T-helper 9 cell (primary cell): ENCODE measurements at regions not wholly inside any gene's neighbourhood (a gene's known extent, or its start where the extent isn't known, plus 50 kb on each side); places are given as distances from the start of the nearest gene placed in this dataset.

ENCODE experiments used
- DNase-seq: peaks from one replicate; pipeline ENCODE4 v3.0.0-alpha.2; 2020

- DNase-seq, result no peak
Measured at GRCh38 chr12:41743835-41744234, 400.8 kb downstream of the GXYLT1 start.

GRCh38 chr12:41739066-41739465, 405.6 kb downstream of the GXYLT1 start:
- DNase-seq, result no peak

DNA sequence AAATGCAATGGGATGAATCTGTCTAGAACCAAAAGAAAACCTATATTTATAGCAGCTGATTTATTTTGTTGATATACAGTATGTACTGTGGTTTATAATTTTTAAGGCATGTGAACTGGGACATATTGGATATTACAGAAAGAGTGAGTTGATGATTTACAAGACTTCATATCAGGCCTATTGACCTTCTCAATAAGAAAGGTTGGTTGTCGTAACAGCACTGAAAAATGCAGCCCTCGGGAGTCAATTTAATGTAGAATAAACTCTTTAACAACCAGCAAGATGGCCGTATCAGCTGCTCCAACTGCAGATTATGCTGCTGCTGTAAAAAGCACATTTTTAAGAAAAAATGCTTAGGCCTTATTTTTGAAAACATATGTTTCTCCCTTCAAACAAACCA, 407.3 kb downstream of the GXYLT1 start:
- DNase-seq, result no peak

- DNase-seq, result no peak
Measured at GRCh38 chr12:41736436-41736835, 408.2 kb downstream of the GXYLT1 start.

GRCh38 chr12:41731691-41732090, 413.0 kb downstream of the GXYLT1 start:
- no peak for DNase-seq

DNA sequence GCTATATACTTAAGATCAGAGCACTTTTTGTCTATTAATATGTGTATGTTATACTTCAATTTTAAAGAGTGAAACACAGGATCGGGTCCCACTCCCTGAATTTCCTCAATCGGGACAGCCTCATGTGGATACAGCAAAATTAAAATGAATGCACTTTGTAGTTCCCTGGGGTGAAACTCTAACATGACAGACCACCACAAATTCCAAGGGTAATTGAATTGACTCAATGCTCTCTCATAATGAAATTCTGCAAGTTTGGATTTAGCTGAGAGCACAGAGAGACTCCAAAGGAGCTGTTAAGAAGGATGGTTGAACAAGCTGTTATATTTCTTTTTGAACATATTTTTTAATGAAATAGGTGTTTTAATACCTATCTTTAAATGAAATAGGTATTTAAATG, 413.6 kb downstream of the GXYLT1 start:
- no peak for DNase-seq

GRCh38 chr12:41724216-41724615, 420.5 kb downstream of the GXYLT1 start:
- no peak for DNase-seq

- no peak for DNase-seq
Measured at GRCh38 chr12:41719214-41719613, 425.5 kb downstream of the GXYLT1 start.

DNA sequence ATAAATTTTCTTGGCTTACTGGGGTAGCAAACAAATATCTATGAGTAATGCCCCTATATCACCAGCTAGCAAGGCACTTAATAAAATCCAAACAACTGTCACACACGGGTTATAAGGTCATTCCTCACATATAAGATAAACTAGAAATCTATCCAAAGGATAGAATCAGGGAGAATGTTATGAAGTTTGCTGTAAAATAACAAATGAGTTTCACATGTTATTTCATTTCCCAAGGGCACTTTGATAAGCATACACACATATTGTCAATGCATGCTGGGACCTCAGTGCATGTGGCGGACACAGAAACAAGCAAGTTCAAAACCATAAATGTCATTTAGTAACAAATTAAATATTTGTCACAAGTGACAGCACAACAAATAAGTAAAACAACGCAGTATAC, 429.4 kb downstream of the GXYLT1 start:
- DNase-seq, result no peak

DNA sequence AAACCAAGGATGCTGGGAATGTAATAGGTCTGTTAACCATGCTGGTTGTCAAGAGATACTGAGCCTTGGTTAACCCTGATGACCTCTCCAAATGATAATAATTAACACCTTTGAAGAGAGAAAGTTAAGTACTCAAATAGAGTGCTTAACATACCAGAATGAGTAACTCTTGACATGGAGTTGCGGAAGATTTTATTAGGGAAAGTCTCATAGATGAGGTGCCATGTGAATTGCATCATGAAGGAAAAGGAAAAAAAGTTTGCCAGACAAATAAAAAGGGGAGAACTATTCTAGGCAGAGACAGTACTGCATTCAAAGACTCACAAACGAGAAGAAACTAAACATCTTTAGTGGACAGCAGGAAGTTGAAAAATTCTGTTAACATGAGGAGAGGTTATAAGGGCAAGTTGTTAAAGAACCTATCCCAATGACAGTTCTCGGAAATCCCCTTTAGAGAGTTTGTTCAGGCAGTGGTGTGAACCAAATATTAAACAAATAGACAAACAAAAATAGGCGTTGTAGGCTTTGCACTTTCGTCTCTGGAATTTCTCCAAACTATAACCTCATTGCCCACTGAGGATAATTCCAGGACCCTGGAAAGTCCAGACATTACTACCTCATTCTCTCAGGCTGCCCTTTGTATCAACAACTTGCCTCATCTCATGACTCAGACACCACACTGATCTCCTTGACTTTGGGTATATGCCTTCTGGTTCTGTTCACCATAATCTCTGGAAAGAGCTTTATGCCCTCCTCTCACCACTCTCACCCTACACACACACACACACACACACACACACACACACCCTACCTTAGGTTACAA, 435.0 kb downstream of the GXYLT1 start:
- DNase-seq, result no peak

GRCh38 chr12:41709012-41709411, 435.7 kb downstream of the GXYLT1 start:
- no peak for DNase-seq

- no peak for DNase-seq
Measured at GRCh38 chr12:41706376-41706775, 438.3 kb downstream of the GXYLT1 start.

GRCh38 chr12:41701943-41702601, 442.6 kb downstream of the GXYLT1 start:
- DNase-seq, result no peak

DNA sequence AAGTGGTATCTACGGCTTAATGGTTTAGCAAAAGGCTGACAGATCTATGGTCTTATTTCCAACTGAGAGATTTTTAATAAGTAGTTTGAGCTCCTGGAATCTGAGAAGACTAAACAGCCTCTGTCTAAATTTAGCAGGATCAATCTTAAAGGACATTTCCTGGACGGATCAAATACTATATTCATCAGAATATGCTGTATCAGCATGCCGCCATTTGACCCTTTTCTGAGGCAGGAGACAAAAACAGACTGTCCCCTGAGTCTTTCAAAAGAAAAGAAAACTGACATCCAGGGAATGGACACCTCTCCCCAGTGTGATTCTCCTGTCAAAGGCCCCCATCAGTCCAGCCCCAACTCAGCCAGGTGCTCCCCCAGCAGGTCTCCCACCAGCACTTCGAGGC, 443.7 kb downstream of the GXYLT1 start:
- DNase-seq, result no peak

DNA sequence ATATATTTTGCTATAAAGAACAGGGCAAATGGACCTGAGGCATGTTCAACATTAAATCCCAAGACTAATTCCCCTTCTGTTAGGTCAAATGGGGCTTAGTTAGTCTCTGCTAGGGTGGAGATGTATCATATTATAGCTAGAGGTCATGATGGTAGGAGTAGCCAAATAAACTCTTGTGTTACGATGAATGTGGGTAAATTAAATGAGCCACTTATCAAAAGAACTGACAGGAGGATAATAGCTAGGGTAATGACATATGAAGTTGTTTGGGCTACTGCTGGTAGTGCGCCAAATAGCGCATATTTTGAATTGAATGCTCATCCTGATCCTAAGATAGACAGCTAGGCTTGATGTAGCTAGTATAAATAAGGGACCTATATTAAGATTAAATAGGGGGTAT, 445.0 kb downstream of the GXYLT1 start:
- DNase-seq, result no peak

DNA sequence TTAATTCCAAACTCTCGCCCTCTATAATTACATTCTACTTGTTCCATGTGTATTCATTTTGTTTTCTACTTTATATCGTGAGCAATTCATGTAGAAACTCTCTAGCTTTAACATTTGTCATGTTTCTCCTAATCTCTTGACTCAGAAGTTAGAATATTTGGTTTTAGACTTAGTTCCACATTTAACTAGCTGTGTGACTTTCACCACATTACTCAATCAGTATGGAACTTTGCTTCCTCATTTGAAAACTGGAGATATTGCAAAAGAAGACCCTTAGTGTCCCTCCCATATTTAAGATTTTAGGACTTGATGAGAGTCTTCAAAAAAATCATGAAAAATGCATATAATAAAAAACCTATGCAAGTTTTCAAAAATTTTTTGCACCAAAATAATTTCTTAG, 447.5 kb downstream of the GXYLT1 start:
- no peak for DNase-seq

DNA sequence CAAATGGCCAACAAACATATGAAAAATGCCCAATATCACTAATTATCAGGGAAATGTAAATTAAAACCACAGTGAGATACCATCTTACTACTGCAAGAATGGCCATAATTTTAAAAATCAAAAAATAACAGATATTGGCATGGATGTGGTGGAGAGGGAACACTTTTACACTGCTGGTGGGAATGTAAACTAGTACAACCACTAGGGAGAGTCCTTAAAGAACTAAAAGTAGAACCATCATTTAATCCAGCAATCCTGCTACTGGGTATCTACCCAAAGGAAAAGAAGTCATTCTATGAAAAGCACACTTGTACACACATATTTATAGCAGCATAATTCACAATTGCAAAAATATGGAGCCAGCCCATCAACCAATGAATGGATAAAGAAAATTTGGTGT, 459.7 kb downstream of the GXYLT1 start:
- no peak for DNase-seq

- no peak for DNase-seq
Measured at GRCh38 chr12:41683513-41684240, 461.0 kb downstream of the GXYLT1 start.

DNA sequence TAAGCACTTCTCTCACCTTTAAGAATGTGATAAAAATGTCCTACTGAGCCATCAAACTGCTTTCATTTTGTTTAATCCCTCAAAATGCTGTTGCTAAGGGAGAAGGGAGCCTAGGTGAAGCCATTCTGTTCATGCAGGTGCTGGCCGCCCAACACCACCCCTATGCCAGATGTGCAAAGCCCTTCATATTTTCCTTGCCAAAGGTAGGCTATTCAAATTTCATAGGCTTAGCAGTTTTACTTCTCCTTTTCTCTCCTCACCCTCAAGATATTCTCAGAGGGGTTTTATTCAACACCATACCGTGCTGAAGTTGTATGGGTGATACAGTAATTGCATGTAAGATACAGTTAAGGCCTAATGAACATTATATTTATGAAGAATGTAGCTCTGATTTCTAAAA, 461.7 kb downstream of the GXYLT1 start:
- no peak for DNase-seq

DNA sequence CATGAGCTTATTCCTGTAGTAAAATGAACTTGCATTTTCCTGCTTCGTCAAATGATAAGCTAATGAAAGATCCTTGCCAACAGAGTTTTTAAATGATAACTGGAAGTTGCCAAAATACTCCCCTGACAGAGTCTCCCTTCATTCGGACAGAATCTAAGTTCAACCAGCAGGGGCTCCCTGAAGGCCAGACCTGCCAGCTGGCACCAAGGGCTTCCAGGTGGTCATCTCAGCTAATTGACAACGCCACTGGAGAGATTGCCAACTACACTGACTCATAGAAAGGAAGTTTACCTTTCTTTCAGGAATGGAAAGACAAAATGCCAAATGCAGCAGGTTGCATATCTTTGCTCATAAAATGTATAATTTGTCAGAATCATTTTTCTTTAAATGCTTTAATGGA, 462.8 kb downstream of the GXYLT1 start:
- no peak for DNase-seq

DNA sequence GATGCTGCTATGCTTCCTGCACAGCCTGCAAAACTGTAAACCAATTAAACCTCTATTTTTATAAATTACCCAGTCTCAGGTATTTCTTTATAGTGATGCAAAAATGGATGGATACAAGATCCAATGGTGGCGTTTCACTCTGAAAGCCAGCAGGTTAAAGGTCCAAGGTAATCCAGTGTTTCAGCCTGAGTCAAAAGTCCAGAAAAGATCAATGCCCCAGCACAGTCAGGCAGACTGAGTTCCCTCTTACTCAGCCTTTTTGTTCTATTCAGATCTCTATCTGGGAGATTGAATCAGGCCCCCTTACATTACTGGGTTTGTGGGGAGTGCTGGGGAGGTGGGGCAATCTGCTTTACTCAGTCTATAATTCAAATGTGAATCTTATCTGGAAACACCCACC, 464.5 kb downstream of the GXYLT1 start:
- no peak for DNase-seq

- DNase-seq, result no peak
Measured at GRCh38 chr12:41663598-41664265, 475.6 kb downstream of the PDZRN4 start.

DNA sequence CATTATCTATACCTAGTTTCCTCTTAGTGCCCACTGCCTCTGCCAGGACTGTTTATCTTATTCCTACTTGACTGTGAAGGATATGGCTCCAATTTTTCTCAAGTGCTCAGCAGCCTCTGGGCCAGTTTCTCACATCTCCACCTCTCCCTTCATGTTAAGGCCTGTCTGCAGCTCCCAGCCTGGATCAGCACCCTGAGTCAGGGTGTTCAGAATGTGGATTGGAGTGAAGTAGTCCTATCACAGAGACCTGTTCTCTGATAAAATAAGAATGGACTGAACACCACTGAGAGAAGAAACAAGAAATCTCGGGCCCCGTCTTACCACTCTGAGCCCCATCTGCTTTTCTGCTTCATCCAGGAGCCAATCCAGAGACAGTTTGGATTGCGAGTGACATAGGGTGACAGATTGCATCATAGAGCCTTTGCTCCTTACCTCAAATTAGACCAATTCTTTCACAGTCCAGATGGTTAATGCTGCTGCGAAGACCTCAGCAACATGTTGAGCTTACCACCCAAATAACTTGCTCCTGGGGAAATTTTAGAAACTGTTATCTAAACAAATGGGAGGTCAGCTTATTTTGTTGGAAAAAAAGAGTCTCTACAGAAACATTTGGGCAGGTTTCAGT, 473.1 kb downstream of the PDZRN4 start:
- no peak for DNase-seq
